AML-193 (cell line): ENCODE measurements at regions not wholly inside any gene's neighbourhood (a gene's known extent, or its start where the extent isn't known, plus 50 kb on each side); places are given as distances from the start of the nearest gene placed in this dataset.
"Not testable (repeated sequence)": the region's sequence is repeated elsewhere in the genome, so short reads cannot be mapped to it uniquely, and the experiment has no call there.

Experiments
- DNase-seq, 2 experiments: peaks; one replicate each; lab custom pipeline; 2025; lab: John Stamatoyannopoulos, UW

GRCh38 chr5:26543987-26544386 is 494.4 kb downstream of the CDH9 start:
- DNase-seq = no peak

GRCh38 chr5:26538226-26538625 is 500.2 kb downstream of the CDH9 start:
- no peak for DNase-seq

GRCh38 chr5:26535215-26535614 is 503.2 kb downstream of the CDH9 start:
- DNase-seq = no peak

- no peak for DNase-seq
These were observed 508.1 kb downstream of the CDH9 start for GRCh38 chr5:26530305-26530704.

- no peak for DNase-seq
These were observed 519.1 kb downstream of the CDH9 start for GRCh38 chr5:26519245-26519644.

- no peak for DNase-seq
These were observed 520.3 kb downstream of the CDH9 start for GRCh38 chr5:26518065-26518464.

- no peak for DNase-seq
These were observed 539.4 kb downstream of the CDH9 start for GRCh38 chr5:26498972-26499371.

GRCh38 chr5:26495437-26495836 is 542.9 kb downstream of the CDH9 start:
- no peak for DNase-seq

GRCh38 chr5:26492906-26493459 is 545.4 kb downstream of the CDH9 start:
- DNase-seq = peak; percentile 12 to 14

GRCh38 chr5:26487553-26487952 is 550.8 kb downstream of the CDH9 start:
- DNase-seq = no peak

- DNase-seq = no peak
These were observed 551.8 kb downstream of the CDH9 start for GRCh38 chr5:26486631-26487030.

- not testable (repeated sequence) for DNase-seq
These were observed 553.1 kb downstream of the CDH9 start for GRCh38 chr5:26485146-26485860.

- peak; percentile 9 to 19 for DNase-seq
These were observed 555.5 kb downstream of the CDH9 start for GRCh38 chr5:26482810-26483375.

GRCh38 chr5:26482076-26482809 is 556.1 kb downstream of the CDH9 start:
- no peak for DNase-seq

GRCh38 chr5:26470439-26470838 is 567.9 kb downstream of the CDH9 start:
- no peak for DNase-seq

GRCh38 chr5:26439121-26439520 is 599.3 kb downstream of the CDH9 start:
- DNase-seq = no peak

GRCh38 chr5:26434688-26435087 is 603.7 kb downstream of the CDH9 start:
- no peak for DNase-seq

GRCh38 chr5:26432386-26432785 is 606.0 kb downstream of the CDH9 start:
- DNase-seq = no peak

GRCh38 chr5:26430323-26430722 is 608.1 kb downstream of the CDH9 start:
- no peak for DNase-seq

GRCh38 chr5:26427281-26427680 is 611.1 kb downstream of the CDH9 start:
- DNase-seq = no peak

- no peak for DNase-seq
These were observed 618.4 kb downstream of the CDH9 start for GRCh38 chr5:26419987-26420386.

- DNase-seq = no peak
These were observed 621.5 kb downstream of the CDH9 start for GRCh38 chr5:26416911-26417310.
